Cardiac muscle cell (in vitro differentiated cells and primary cell): ENCODE measurements at regions not wholly inside any gene's neighbourhood (a gene's known extent, or its start where the extent isn't known, plus 50 kb on each side); places are given as distances from the start of the nearest gene placed in this dataset.

ENCODE experiments used
- DNase-seq, 2 donors: peaks; one replicate each; pipeline versions ENCODE4 v3.0.0 to v3.0.0-alpha.2; 2010 to 2017; ENCODE audit warnings: low read depth in 1 of 2, low spot score in 1 of 2
- H3K27ac ChIP-seq: fragments of 200-600 bp; sonication (generic); 2 replicates; pipeline ENCODE4 v1.5.1; 2016
- H3K27me3 ChIP-seq: fragments of 200-600 bp; sonication (generic); 2 replicates; pipeline ENCODE4 v1.6.0; 2016; ENCODE audit warnings: control low read depth
- H3K36me3 ChIP-seq: fragments of 200-600 bp; sonication (generic); 2 replicates; pipeline ENCODE4 v1.5.1; 2016; ENCODE audit warnings: control low read depth
- H3K4me1 ChIP-seq: fragments of 200-600 bp; sonication (generic); 2 replicates; pipeline ENCODE4 v1.8.1; 2017; ENCODE audit warnings: low read depth, mild to moderate bottlenecking, mixed run types
- H3K4me3 ChIP-seq: fragments of 200-600 bp; sonication (generic); 2 replicates; pipeline ENCODE4 v1.5.1; 2016; ENCODE audit warnings: mild to moderate bottlenecking
- H3K9me3 ChIP-seq: fragments of 200-600 bp; sonication (generic); 2 replicates; pipeline ENCODE4 v1.5.1; 2017; ENCODE audit warnings: low read depth, mild to moderate bottlenecking, control low read depth
- TF ChIP-seq, protein P1 (sequence below): IDR thresholded peaks from 2 replicates; pipeline ENCODE4 v1.5.1; 2012; ENCODE audit warnings: low read depth, mild to moderate bottlenecking, low read length

- H3K4me3 ChIP-seq: no peak overlapping the region
- DNase-seq: peak in 1 of 2 donors; percentile 71
- no peaks in the 10 kb centered on the region for H3K4me1 ChIP-seq
- TF ChIP-seq, protein P1, sequence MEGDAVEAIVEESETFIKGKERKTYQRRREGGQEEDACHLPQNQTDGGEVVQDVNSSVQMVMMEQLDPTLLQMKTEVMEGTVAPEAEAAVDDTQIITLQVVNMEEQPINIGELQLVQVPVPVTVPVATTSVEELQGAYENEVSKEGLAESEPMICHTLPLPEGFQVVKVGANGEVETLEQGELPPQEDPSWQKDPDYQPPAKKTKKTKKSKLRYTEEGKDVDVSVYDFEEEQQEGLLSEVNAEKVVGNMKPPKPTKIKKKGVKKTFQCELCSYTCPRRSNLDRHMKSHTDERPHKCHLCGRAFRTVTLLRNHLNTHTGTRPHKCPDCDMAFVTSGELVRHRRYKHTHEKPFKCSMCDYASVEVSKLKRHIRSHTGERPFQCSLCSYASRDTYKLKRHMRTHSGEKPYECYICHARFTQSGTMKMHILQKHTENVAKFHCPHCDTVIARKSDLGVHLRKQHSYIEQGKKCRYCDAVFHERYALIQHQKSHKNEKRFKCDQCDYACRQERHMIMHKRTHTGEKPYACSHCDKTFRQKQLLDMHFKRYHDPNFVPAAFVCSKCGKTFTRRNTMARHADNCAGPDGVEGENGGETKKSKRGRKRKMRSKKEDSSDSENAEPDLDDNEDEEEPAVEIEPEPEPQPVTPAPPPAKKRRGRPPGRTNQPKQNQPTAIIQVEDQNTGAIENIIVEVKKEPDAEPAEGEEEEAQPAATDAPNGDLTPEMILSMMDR: no peak
- no peaks in the 10 kb centered on the region for H3K27me3 ChIP-seq
- no peak overlapping the region for H3K27ac ChIP-seq
- H3K36me3 ChIP-seq: no peaks in the 10 kb centered on the region
- H3K9me3 ChIP-seq: no peaks in the 10 kb centered on the region
Measured at GRCh38 chrX:45598861-45599260, 398.2 kb upstream of the DIPK2B start.

DNA sequence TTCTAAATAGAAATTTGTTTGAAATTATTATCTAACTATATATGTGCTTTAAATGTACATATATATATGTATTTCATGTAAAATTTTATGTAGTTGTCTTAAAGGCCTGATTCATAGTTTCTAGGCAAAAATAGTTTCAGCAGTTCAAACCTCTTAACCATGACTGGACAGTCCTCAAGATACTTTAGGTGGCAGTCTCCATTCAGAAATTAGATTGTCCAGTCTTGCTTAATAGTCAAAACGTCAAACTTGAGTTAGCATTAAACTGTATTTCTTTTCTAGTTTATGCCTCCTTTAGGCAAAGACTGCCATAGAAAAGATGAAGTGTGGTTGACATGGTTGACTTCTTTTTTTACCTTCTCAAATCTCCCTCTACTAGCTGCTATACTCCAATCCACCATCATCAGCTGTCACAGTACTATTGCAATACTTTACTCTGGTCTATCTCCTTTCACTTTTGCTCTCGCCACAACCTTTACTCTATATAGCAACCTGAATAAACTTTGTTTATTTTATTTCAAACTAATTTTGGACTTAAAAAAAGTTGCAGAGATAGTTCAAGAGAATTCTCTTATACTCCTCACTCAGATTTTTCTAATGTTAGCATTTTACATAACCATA is 395.6 kb upstream of the DIPK2B start:
- Histone ChIP-seq H3K27me3 (no peaks in the 10 kb centered on the region), H3K36me3 (no peaks in the 10 kb centered on the region), H3K9me3 (no peaks in the 10 kb centered on the region), H3K27ac (no peak overlapping the region), H3K4me1 (no peaks in the 10 kb centered on the region), H3K4me3 (no peak overlapping the region)
- peak in 1 of 2 donors; percentile 21 for DNase-seq
- TF ChIP-seq, protein P1: no peak

GRCh38 chrX:45592101-45592500 is 391.4 kb upstream of the DIPK2B start:
- Histone ChIP-seq H3K4me1 (no peaks in the 10 kb centered on the region), H3K27me3 (no peaks in the 10 kb centered on the region), H3K4me3 (no peak overlapping the region), H3K9me3 (no peaks in the 10 kb centered on the region), H3K27ac (no peak overlapping the region), H3K36me3 (no peaks in the 10 kb centered on the region)
- TF ChIP-seq, protein P1: no peak
- peak; percentile 1 for DNase-seq

GRCh38 chrX:45591650-45592049 is 391.0 kb upstream of the DIPK2B start:
- TF ChIP-seq, protein P1: no peak
- no peak overlapping the region for H3K4me3 ChIP-seq
- no peak overlapping the region for H3K27ac ChIP-seq
- no peaks in the 10 kb centered on the region for H3K9me3 ChIP-seq
- no peaks in the 10 kb centered on the region for H3K4me1 ChIP-seq
- DNase-seq: no peak
- no peaks in the 10 kb centered on the region for H3K27me3 ChIP-seq
- no peaks in the 10 kb centered on the region for H3K36me3 ChIP-seq

- TF ChIP-seq, protein P1: no peak
- no peak for DNase-seq
- H3K27ac ChIP-seq: no peak overlapping the region
- no peaks in the 10 kb centered on the region for H3K9me3 ChIP-seq
- H3K4me1 ChIP-seq: no peaks in the 10 kb centered on the region
- H3K4me3 ChIP-seq: no peak overlapping the region
- no peaks in the 10 kb centered on the region for H3K27me3 ChIP-seq
- no peaks in the 10 kb centered on the region for H3K36me3 ChIP-seq
Measured at GRCh38 chrX:45584717-45585116, 384.0 kb upstream of the DIPK2B start.
